HUES64 (cell line): ENCODE measurements at regions not wholly inside any gene's neighbourhood (a gene's known extent, or its start where the extent isn't known, plus 50 kb on each side); places are given as distances from the start of the nearest gene placed in this dataset.
"Not testable (repeated sequence)": the region's sequence is repeated elsewhere in the genome, so short reads cannot be mapped to it uniquely, and the experiment has no call there.

Experiments
- H3K27ac ChIP-seq: 2 replicates; pipeline ENCODE4 v1.7.0; 2013; ENCODE audit warnings: low read depth, low read length, inconsistent platforms
- H3K27me3 ChIP-seq: 2 replicates; pipeline ENCODE4 v1.6.1; 2013; ENCODE audit warnings: mild to moderate bottlenecking, low read length; ENCODE audit not compliant: insufficient read depth
- H3K36me3 ChIP-seq: 2 replicates; pipeline ENCODE4 v1.6.1; 2013; ENCODE audit warnings: mild to moderate bottlenecking, low read length; ENCODE audit not compliant: insufficient read depth
- H3K4me1 ChIP-seq: 2 replicates; pipeline ENCODE4 v1.6.1; 2013; ENCODE audit warnings: mild to moderate bottlenecking, low read length, moderate library complexity; ENCODE audit not compliant: insufficient read depth
- H3K4me3 ChIP-seq: 2 replicates; pipeline ENCODE4 v1.5.1; 2013; ENCODE audit warnings: mild to moderate bottlenecking, low read length, moderate library complexity
- H3K9ac ChIP-seq: 2 replicates; pipeline ENCODE4 v1.6.1; 2013; ENCODE audit warnings: mild to moderate bottlenecking, low read depth, low read length
- H3K9me3 ChIP-seq: 2 replicates; pipeline ENCODE4 v1.6.1; 2013; ENCODE audit warnings: low read depth, low read length; ENCODE audit not compliant: insufficient read depth
- WGBS: fragments of 150-250, 120-280 bp; methylation state at CpG from one replicate; pipeline ENCODE4 v1.1.7; 2013; ENCODE audit warnings: missing lambda C conversion rate; 5-methylcytosine and 5-hydroxymethylcytosine counted together

- H3K9me3 ChIP-seq = peaks cover 37% of the 10 kb centered on the region
- WGBS = 94% methylated on average over 75 of the region's 93 CpGs
These were observed 461.1 kb downstream of the ZNF33B start for GRCh38 chr10:42177077-42177792.

GRCh38 chr10:42150428-42151061 lies 487.8 kb downstream of the ZNF33B start:
- Histone ChIP-seq H3K27me3 (no peaks in the 10 kb centered on the region), H3K27ac (no peak overlapping the region), H3K36me3 (no peaks in the 10 kb centered on the region), H3K4me3 (no peak overlapping the region), H3K9me3 (peaks cover 49% of the 10 kb centered on the region), H3K9ac (no peak overlapping the region), H3K4me1 (no peaks in the 10 kb centered on the region)
- 96% methylated on average over 59 of the region's 59 CpGs for WGBS

More at GRCh38 chr10:42177077-42177792, 461.1 kb downstream of the ZNF33B start:
- no peaks in the 10 kb centered on the region for H3K4me1 ChIP-seq
- H3K27me3 ChIP-seq = no peaks in the 10 kb centered on the region
- no peaks in the 10 kb centered on the region for H3K36me3 ChIP-seq
- H3K9ac ChIP-seq = no peak overlapping the region
- no peak overlapping the region for H3K27ac ChIP-seq
- no peak overlapping the region for H3K4me3 ChIP-seq

GRCh38 chr10:42149722-42150427 lies 488.5 kb downstream of the ZNF33B start:
- no peaks in the 10 kb centered on the region for H3K36me3 ChIP-seq
- H3K4me1 ChIP-seq = no peaks in the 10 kb centered on the region
- H3K9me3 ChIP-seq = peaks cover 47% of the 10 kb centered on the region
- no peak overlapping the region for H3K9ac ChIP-seq
- no peaks in the 10 kb centered on the region for H3K27me3 ChIP-seq
- 94% methylated on average over 78 of the region's 78 CpGs for WGBS
- H3K4me3 ChIP-seq = no peak overlapping the region
- no peak overlapping the region for H3K27ac ChIP-seq

GRCh38 chr10:42149027-42149700 lies 489.2 kb downstream of the ZNF33B start:
- H3K4me1 ChIP-seq = no peaks in the 10 kb centered on the region
- H3K9ac ChIP-seq = no peak overlapping the region
- H3K27me3 ChIP-seq = no peaks in the 10 kb centered on the region
- no peak overlapping the region for H3K27ac ChIP-seq
- H3K36me3 ChIP-seq = no peaks in the 10 kb centered on the region
- H3K9me3 ChIP-seq = peaks cover 53% of the 10 kb centered on the region
- no peak overlapping the region for H3K4me3 ChIP-seq
- 91% methylated on average over 42 of the region's 42 CpGs for WGBS

GRCh38 chr10:42146165-42146564 lies 492.2 kb downstream of the ZNF33B start:
- 58% methylated on average over 2 of the region's 2 CpGs for WGBS
- peaks cover 55% of the 10 kb centered on the region for H3K9me3 ChIP-seq
- H3K4me3 ChIP-seq, H3K27ac ChIP-seq, H3K27me3 ChIP-seq, H3K36me3 ChIP-seq, H3K4me1 ChIP-seq, H3K9ac ChIP-seq: not testable (repeated sequence)

- H3K4me1 ChIP-seq, H3K9me3 ChIP-seq, H3K4me3 ChIP-seq, H3K36me3 ChIP-seq, H3K27me3 ChIP-seq, H3K9ac ChIP-seq, H3K27ac ChIP-seq: not testable (repeated sequence)
- 98% methylated on average over 19 of the region's 22 CpGs for WGBS
These were observed 500.3 kb downstream of the ZNF33B start for GRCh38 chr10:42138023-42138422.

- no peak overlapping the region for H3K27ac ChIP-seq
- H3K27me3 ChIP-seq = no peaks in the 10 kb centered on the region
- H3K9me3 ChIP-seq = peaks cover 43% of the 10 kb centered on the region
- no peak overlapping the region for H3K4me3 ChIP-seq
- no peak overlapping the region for H3K9ac ChIP-seq
- H3K4me1 ChIP-seq = no peaks in the 10 kb centered on the region
- WGBS = 93% methylated on average over 21 of the region's 21 CpGs
- no peaks in the 10 kb centered on the region for H3K36me3 ChIP-seq
These were observed 525.3 kb downstream of the ZNF33B start for GRCh38 chr10:42113158-42113450.

- 92% methylated on average over 64 of the region's 64 CpGs for WGBS
- peaks cover 48% of the 10 kb centered on the region for H3K9me3 ChIP-seq
- no peaks in the 10 kb centered on the region for H3K4me1 ChIP-seq
- H3K27me3 ChIP-seq = no peaks in the 10 kb centered on the region
- H3K27ac ChIP-seq = no peak overlapping the region
- no peak overlapping the region for H3K9ac ChIP-seq
- no peaks in the 10 kb centered on the region for H3K36me3 ChIP-seq
- no peak overlapping the region for H3K4me3 ChIP-seq
These were observed 525.8 kb downstream of the ZNF33B start for GRCh38 chr10:42112331-42113157.

- 95% methylated on average over 43 of the region's 43 CpGs for WGBS
- H3K9ac ChIP-seq = no peak overlapping the region
- H3K27me3 ChIP-seq = no peaks in the 10 kb centered on the region
- H3K4me1 ChIP-seq = no peaks in the 10 kb centered on the region
- H3K9me3 ChIP-seq = peaks cover 45% of the 10 kb centered on the region
- H3K4me3 ChIP-seq = no peak overlapping the region
- H3K27ac ChIP-seq = no peak overlapping the region
- H3K36me3 ChIP-seq = no peaks in the 10 kb centered on the region
These were observed 526.6 kb downstream of the ZNF33B start for GRCh38 chr10:42111661-42112330.

GRCh38 chr10:42111076-42111475 lies 527.3 kb downstream of the ZNF33B start:
- Histone ChIP-seq H3K4me3 (no peak overlapping the region), H3K4me1 (no peaks in the 10 kb centered on the region), H3K9ac (no peak overlapping the region), H3K9me3 (peaks cover 45% of the 10 kb centered on the region), H3K27me3 (no peaks in the 10 kb centered on the region), H3K27ac (no peak overlapping the region), H3K36me3 (no peaks in the 10 kb centered on the region)
- 96% methylated on average over 33 of the region's 33 CpGs for WGBS
